NT2/D1 (cell line): ENCODE measurements at regions not wholly inside any gene's neighbourhood (a gene's known extent, or its start where the extent isn't known, plus 50 kb on each side); places are given as distances from the start of the nearest gene placed in this dataset.

ENCODE experiments used
- YY1 ChIP-seq: IDR thresholded peaks from 2 replicates; pipeline ENCODE4 v1.6.1; 2011; ENCODE audit not compliant: insufficient read length, insufficient read depth
- ZNF274 ChIP-seq: IDR thresholded peaks from 2 replicates; pipeline ENCODE4 v1.6.1; 2011; ENCODE audit warnings: mild to moderate bottlenecking, low read depth, low read length

DNA sequence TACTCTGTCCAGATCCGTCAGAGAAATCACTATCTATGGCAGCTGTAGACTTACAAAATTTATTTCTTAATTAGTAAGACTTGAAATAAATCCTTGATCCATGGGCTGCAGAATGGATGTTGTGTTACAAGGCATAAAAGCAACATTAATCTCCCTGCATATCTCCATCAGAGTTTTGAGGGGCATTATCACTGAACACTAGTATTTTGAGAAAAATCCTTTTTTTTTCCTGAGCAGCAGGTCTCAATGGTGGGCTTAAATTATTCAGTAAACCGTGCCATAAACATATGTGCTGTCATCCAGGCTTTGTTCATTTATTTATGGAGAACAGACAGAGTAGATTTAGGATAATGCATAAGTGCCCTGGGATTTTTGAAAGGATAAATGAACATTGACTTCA, 457.9 kb upstream of the CTSO start:
- TF ChIP-seq YY1 (no peak), ZNF274 (no peak)
